Stimulated activated memory B cell treated with anti-CD40 and anti-IgM and Interleukin-4, amounts not matched to agents 10 μg/mL and 1 μg/mL and 100 μg/mL, for 72 hours (primary cell): ENCODE measurements at regions not wholly inside any gene's neighbourhood (a gene's known extent, or its start where the extent isn't known, plus 50 kb on each side); places are given as distances from the start of the nearest gene placed in this dataset.
A peak's percentile ranks its signal among the peaks of the same experiment; 100 is the strongest.
"Not testable (repeated sequence)": the region's sequence is repeated elsewhere in the genome, so short reads cannot be mapped to it uniquely, and the experiment has no call there.

Source experiments
- ATAC-seq: fragments of 150-1000 bp; cut with Tn5 transposase; 2 replicates; pipeline ENCODE4 v1.10.0; 2021
- H3K27ac Mint-ChIP-seq: one replicate; pipeline ENCODE4 v1.8.0; 2022; ENCODE audit warnings: mild to moderate bottlenecking, mixed read lengths
- H3K27me3 Mint-ChIP-seq: one replicate; pipeline ENCODE4 v1.8.0; 2022; ENCODE audit warnings: mixed read lengths
- H3K36me3 Mint-ChIP-seq: one replicate; pipeline ENCODE4 v1.8.0; 2022; ENCODE audit warnings: mixed read lengths
- H3K4me1 Mint-ChIP-seq: one replicate; pipeline ENCODE4 v1.8.0; 2022; ENCODE audit warnings: mixed read lengths
- H3K4me3 Mint-ChIP-seq: one replicate; pipeline ENCODE4 v1.8.0; 2022; ENCODE audit warnings: mild to moderate bottlenecking, moderate library complexity, mixed read lengths
- H3K9me3 Mint-ChIP-seq: one replicate; pipeline ENCODE4 v1.8.0; 2022; ENCODE audit warnings: mixed read lengths

GRCh38 chr7:113331155-113331898, 213.0 kb upstream of the SMIM30 start:
- H3K4me3 Mint-ChIP-seq: no peak overlapping the region

GRCh38 chr7:113321201-113321600, 202.8 kb upstream of the SMIM30 start:
- ATAC-seq: no peak
- no peaks in the 10 kb centered on the region for H3K27me3 Mint-ChIP-seq
- H3K4me1 Mint-ChIP-seq: no peaks in the 10 kb centered on the region
- no peak overlapping the region for H3K4me3 Mint-ChIP-seq
- no peaks in the 10 kb centered on the region for H3K36me3 Mint-ChIP-seq
- no peaks in the 10 kb centered on the region for H3K9me3 Mint-ChIP-seq
- no peak overlapping the region for H3K27ac Mint-ChIP-seq

More at GRCh38 chr7:113331155-113331898, 213.0 kb upstream of the SMIM30 start:
- H3K36me3 Mint-ChIP-seq: no peaks in the 10 kb centered on the region
- no peaks in the 10 kb centered on the region for H3K4me1 Mint-ChIP-seq
- H3K9me3 Mint-ChIP-seq: peaks cover 3% of the 10 kb centered on the region
- H3K27me3 Mint-ChIP-seq: peaks cover 12% of the 10 kb centered on the region
- ATAC-seq: no peak
- no peak overlapping the region for H3K27ac Mint-ChIP-seq

DNA sequence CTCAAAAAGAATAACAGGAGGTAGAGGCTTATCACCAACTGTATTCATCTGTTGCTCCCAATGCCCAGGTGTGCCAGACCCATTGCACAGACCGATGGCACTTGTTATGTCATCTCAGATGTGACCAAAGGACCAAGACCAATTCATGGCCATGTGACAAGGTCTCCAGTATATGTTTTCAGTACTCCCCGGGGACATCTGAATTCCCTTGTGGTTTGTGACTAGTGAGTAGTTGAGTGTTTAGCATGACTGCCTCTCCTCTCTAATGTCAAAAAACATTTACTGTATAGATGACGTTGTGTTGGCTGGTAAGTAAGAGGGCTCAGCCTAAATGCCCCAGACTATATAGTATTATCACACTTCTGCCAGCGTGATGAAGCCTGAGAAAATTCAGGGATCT, 202.1 kb upstream of the SMIM30 start:
- Mint-ChIP-seq H3K4me3 (no peak overlapping the region), H3K27ac (no peak overlapping the region), H3K4me1 (no peaks in the 10 kb centered on the region), H3K9me3 (no peaks in the 10 kb centered on the region), H3K36me3 (no peaks in the 10 kb centered on the region), H3K27me3 (no peaks in the 10 kb centered on the region)
- ATAC-seq: no peak

DNA sequence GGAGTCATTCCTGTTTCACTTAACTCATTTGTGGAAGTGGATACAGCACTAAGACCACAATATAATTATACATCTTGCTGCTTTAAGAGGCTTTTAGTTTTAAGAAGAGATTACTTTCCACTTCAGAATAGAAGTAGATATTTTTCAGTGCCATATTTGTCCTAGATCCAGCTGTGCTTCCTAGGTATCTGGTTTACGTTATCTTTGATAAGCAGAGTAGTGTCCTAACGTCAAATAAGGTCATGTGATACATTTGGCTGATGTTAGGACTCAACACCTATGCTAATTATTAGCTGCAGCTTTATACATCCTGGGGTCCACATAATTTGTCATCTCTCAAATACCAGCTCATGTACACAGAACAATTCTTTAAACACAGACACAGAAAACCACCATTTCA, 196.2 kb upstream of the SMIM30 start:
- H3K4me1 Mint-ChIP-seq: no peaks in the 10 kb centered on the region
- H3K27me3 Mint-ChIP-seq: no peaks in the 10 kb centered on the region
- no peak overlapping the region for H3K27ac Mint-ChIP-seq
- H3K4me3 Mint-ChIP-seq: no peak overlapping the region
- no peak for ATAC-seq
- no peaks in the 10 kb centered on the region for H3K36me3 Mint-ChIP-seq
- H3K9me3 Mint-ChIP-seq: no peaks in the 10 kb centered on the region

- Mint-ChIP-seq H3K36me3 (no peaks in the 10 kb centered on the region), H3K4me1 (no peaks in the 10 kb centered on the region), H3K27ac (no peak overlapping the region), H3K9me3 (peaks cover 3% of the 10 kb centered on the region), H3K4me3 (no peak overlapping the region), H3K27me3 (no peaks in the 10 kb centered on the region)
- ATAC-seq: no peak
Observed at GRCh38 chr7:113308399-113308798, 190.0 kb upstream of the SMIM30 start.

- no peak for ATAC-seq
- H3K9me3 Mint-ChIP-seq: peaks cover 5% of the 10 kb centered on the region
- no peak overlapping the region for H3K4me3 Mint-ChIP-seq
- H3K36me3 Mint-ChIP-seq: no peaks in the 10 kb centered on the region
- H3K27ac Mint-ChIP-seq: no peak overlapping the region
- no peaks in the 10 kb centered on the region for H3K4me1 Mint-ChIP-seq
- no peaks in the 10 kb centered on the region for H3K27me3 Mint-ChIP-seq
Observed at GRCh38 chr7:113307147-113307546, 188.8 kb upstream of the SMIM30 start.

DNA sequence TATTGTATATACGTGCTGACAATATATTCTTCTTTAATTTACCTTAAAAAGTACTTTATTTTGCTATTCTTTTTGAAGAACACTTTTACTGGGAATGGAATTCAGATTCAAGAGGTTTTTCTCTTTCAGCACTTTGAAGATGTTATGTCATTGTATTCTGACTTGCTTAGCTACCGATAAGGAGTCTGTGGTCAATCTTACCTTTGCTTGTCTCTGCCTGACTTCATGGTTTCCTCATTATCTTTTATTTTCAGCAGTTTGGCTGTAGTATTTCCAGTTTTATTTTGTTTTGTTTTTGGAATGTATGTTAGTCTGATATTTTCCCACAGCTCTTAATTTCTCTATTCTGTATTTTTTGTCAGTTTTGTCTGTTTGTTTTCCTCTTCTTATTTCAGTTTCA, 187.9 kb upstream of the SMIM30 start:
- H3K36me3 Mint-ChIP-seq: no peaks in the 10 kb centered on the region
- no peaks in the 10 kb centered on the region for H3K4me1 Mint-ChIP-seq
- no peak overlapping the region for H3K4me3 Mint-ChIP-seq
- peaks cover 5% of the 10 kb centered on the region for H3K9me3 Mint-ChIP-seq
- no peak overlapping the region for H3K27ac Mint-ChIP-seq
- no peak for ATAC-seq
- no peaks in the 10 kb centered on the region for H3K27me3 Mint-ChIP-seq

- Mint-ChIP-seq H3K27ac (no peak overlapping the region), H3K4me1 (no peaks in the 10 kb centered on the region), H3K36me3 (no peaks in the 10 kb centered on the region), H3K9me3 (peaks cover 5% of the 10 kb centered on the region), H3K27me3 (no peaks in the 10 kb centered on the region), H3K4me3 (no peak overlapping the region)
- ATAC-seq: no peak
Observed at GRCh38 chr7:113304104-113304503, 185.8 kb upstream of the SMIM30 start.

GRCh38 chr7:113303388-113303787, 185.0 kb upstream of the SMIM30 start:
- not testable (repeated sequence) for H3K27ac Mint-ChIP-seq, H3K4me3 Mint-ChIP-seq, ATAC-seq, H3K9me3 Mint-ChIP-seq, H3K4me1 Mint-ChIP-seq, H3K36me3 Mint-ChIP-seq, H3K27me3 Mint-ChIP-seq

- H3K4me1 Mint-ChIP-seq: no peaks in the 10 kb centered on the region
- no peak overlapping the region for H3K27ac Mint-ChIP-seq
- H3K27me3 Mint-ChIP-seq: no peaks in the 10 kb centered on the region
- peaks cover 5% of the 10 kb centered on the region for H3K9me3 Mint-ChIP-seq
- no peaks in the 10 kb centered on the region for H3K36me3 Mint-ChIP-seq
- ATAC-seq: no peak
- no peak overlapping the region for H3K4me3 Mint-ChIP-seq
Observed at GRCh38 chr7:113301983-113302382, 183.6 kb upstream of the SMIM30 start.

GRCh38 chr7:113301141-113301540, 182.8 kb upstream of the SMIM30 start:
- Mint-ChIP-seq H3K27me3 (no peaks in the 10 kb centered on the region), H3K4me1 (no peaks in the 10 kb centered on the region), H3K36me3 (no peaks in the 10 kb centered on the region), H3K4me3 (no peak overlapping the region), H3K9me3 (peaks cover 2% of the 10 kb centered on the region), H3K27ac (no peak overlapping the region)
- ATAC-seq: no peak

DNA sequence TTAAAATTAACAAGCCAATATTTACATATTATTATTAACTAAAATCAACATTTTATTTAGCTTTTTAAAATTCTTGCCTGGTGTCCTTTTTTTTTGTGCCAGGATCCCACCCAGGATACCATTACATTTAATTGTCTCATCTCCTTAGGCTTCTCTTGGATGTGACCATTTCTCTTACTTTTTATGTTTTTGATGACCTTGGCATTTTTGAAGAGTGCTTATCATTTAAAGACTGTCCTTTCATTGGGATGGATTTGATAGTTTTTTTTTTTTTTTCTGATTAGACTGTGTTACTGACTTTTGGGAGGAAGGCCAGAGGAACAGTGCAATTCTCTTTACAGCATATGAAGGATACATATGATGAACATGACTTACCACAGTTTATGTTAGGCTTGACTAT, 181.4 kb upstream of the SMIM30 start:
- Mint-ChIP-seq H3K4me1 (no peaks in the 10 kb centered on the region), H3K9me3 (peaks cover 2% of the 10 kb centered on the region), H3K36me3 (no peaks in the 10 kb centered on the region), H3K4me3 (no peak overlapping the region), H3K27ac (no peak overlapping the region), H3K27me3 (no peaks in the 10 kb centered on the region)
- ATAC-seq: no peak

- no peaks in the 10 kb centered on the region for H3K36me3 Mint-ChIP-seq
- H3K27me3 Mint-ChIP-seq: no peaks in the 10 kb centered on the region
- no peak for ATAC-seq
- H3K4me1 Mint-ChIP-seq: no peaks in the 10 kb centered on the region
- no peak overlapping the region for H3K4me3 Mint-ChIP-seq
- peaks cover 2% of the 10 kb centered on the region for H3K9me3 Mint-ChIP-seq
- no peak overlapping the region for H3K27ac Mint-ChIP-seq
Observed at GRCh38 chr7:113298501-113298900, 180.1 kb upstream of the SMIM30 start.

GRCh38 chr7:113294750-113295149, 176.4 kb upstream of the SMIM30 start:
- H3K4me1 Mint-ChIP-seq: no peaks in the 10 kb centered on the region
- H3K27ac Mint-ChIP-seq: no peak overlapping the region
- H3K9me3 Mint-ChIP-seq: no peaks in the 10 kb centered on the region
- H3K27me3 Mint-ChIP-seq: no peaks in the 10 kb centered on the region
- H3K36me3 Mint-ChIP-seq: no peaks in the 10 kb centered on the region
- ATAC-seq: peak; percentile 3
- H3K4me3 Mint-ChIP-seq: no peak overlapping the region

GRCh38 chr7:113292105-113292504, 173.8 kb upstream of the SMIM30 start:
- Mint-ChIP-seq H3K27ac (no peak overlapping the region), H3K9me3 (no peaks in the 10 kb centered on the region), H3K4me3 (no peak overlapping the region), H3K36me3 (no peaks in the 10 kb centered on the region), H3K27me3 (no peaks in the 10 kb centered on the region), H3K4me1 (no peaks in the 10 kb centered on the region)
- peak; percentile 24 for ATAC-seq

GRCh38 chr7:113291058-113291457, 172.7 kb upstream of the SMIM30 start:
- no peak overlapping the region for H3K27ac Mint-ChIP-seq
- ATAC-seq: no peak
- H3K27me3 Mint-ChIP-seq: no peaks in the 10 kb centered on the region
- H3K9me3 Mint-ChIP-seq: no peaks in the 10 kb centered on the region
- H3K36me3 Mint-ChIP-seq: no peaks in the 10 kb centered on the region
- H3K4me3 Mint-ChIP-seq: no peak overlapping the region
- no peaks in the 10 kb centered on the region for H3K4me1 Mint-ChIP-seq
